ENCODE measurements at regions not wholly inside any gene's neighbourhood (a gene's known extent, or its start where the extent isn't known, plus 50 kb on each side); places are given as distances from the start of the nearest gene placed in this dataset.

DNA sequence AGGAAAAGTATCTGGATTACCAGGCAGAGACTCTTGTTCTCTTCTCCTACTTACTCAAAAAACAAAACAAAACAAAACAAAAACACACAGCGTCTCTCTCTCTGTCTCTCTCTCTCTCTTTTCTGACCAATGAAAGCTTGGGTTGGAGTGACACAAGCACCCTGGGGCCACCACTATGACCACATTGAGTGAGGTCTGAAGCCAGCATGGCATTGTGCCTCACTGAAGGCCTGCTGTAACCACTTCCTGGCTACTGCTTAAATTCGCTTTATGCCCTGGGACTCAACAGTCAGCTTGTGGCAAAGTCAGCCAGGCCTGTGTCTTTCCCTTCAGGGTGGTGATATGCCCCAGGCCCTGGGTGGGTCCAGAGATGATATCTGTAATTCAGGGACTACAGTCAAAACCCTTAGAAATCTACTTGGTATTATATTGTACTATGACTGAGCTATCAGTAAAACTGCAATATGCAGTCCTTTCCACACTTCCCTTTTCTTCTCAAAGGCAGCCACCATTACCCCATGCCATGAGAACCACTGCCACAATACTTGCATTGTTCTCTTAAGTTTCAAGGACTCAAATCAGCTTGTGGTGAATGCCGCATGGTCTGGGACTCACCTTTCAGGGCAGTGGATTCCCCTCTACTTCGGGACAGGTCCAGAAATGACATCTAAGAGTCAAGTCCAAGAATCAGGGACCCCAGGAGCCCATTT, 606.8 kb upstream of the KLHL4 start (continued):
- TF ChIP-seq, protein P1, sequence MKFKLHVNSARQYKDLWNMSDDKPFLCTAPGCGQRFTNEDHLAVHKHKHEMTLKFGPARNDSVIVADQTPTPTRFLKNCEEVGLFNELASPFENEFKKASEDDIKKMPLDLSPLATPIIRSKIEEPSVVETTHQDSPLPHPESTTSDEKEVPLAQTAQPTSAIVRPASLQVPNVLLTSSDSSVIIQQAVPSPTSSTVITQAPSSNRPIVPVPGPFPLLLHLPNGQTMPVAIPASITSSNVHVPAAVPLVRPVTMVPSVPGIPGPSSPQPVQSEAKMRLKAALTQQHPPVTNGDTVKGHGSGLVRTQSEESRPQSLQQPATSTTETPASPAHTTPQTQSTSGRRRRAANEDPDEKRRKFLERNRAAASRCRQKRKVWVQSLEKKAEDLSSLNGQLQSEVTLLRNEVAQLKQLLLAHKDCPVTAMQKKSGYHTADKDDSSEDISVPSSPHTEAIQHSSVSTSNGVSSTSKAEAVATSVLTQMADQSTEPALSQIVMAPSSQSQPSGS (IDR thresholded peaks at IDR 0.05; ENCODE audit: low read length) = no peak
- TF ChIP-seq MAFK (IDR thresholded peaks at IDR 0.05; ENCODE audit: low read depth, low read length) (no peak), ZNF274 (IDR thresholded peaks at IDR 0.05; ENCODE audit: borderline replicate concordance, extremely low read depth, low read length) (no peak), TEAD4 (IDR thresholded peaks at IDR 0.05; ENCODE audit: low read depth, low read length) (no peak)
